ENCODE measurements at regions not wholly inside any gene's neighbourhood (a gene's known extent, or its start where the extent isn't known, plus 50 kb on each side); places are given as distances from the start of the nearest gene placed in this dataset.

GRCh38 chr2:51424418-51424817 is 392.5 kb upstream of the NRXN1 start:
- no peak overlapping the region for H3K4me3 ChIP-seq

More at GRCh38 chr2:51424418-51424817, 392.5 kb upstream of the NRXN1 start:
- SMC1A ChIA-PET (ENCODE audit: uncharacterized antibody, unreplicated experiment) = no interaction called here
- WGBS (ENCODE audit: insufficient coverage, insufficient replicate concordance, low lambda C conversion rate, missing lambda C conversion rate) = 4% methylated on average over 2 of the region's 2 CpGs
- Histone ChIP-seq H3K79me2 (ENCODE audit: control insufficient read depth, insufficient read depth, low read length) (no peaks in the 10 kb centered on the region), H3K4me2 (ENCODE audit: control insufficient read depth, insufficient read depth) (no peak overlapping the region), H3K9ac (ENCODE audit: control insufficient read depth, insufficient read depth, low read length) (no peak overlapping the region), H3K27me3 (replicated peaks in 1 of 2; ENCODE audit: control insufficient read depth in 2 of 2, insufficient read depth in 2 of 2, low read length in 1 of 2) (no peaks in the 10 kb centered on the region), H3K36me3 (ENCODE audit: control insufficient read depth in 2 of 2, insufficient read depth in 2 of 2, low read length in 1 of 2) (no peaks in the 10 kb centered on the region), H4K20me1 (ENCODE audit: control insufficient read depth, insufficient read depth) (no peaks in the 10 kb centered on the region), H3K9me3 (replicated peaks; ENCODE audit: control insufficient read depth, insufficient read depth, low read length) (no peaks in the 10 kb centered on the region), H3K27ac (ENCODE audit: control insufficient read depth, insufficient read depth) (no peak overlapping the region), H2AFZ (ENCODE audit: control insufficient read depth, low read depth, low read length) (no peak overlapping the region), H3K4me1 (ENCODE audit: control insufficient read depth, insufficient read depth, low read length) (no peaks in the 10 kb centered on the region)
- BruUV-seq (replicated peaks) = no TSS peak
- CTCF ChIA-PET = no interaction called here
- intact Hi-C loops (cut with micrococcal nuclease; ENCODE audit: unreplicated experiment) (no loop called here), in situ Hi-C loops (cut with MboI) (no loop called here)
- POLR2A ChIA-PET = no interaction called here
- no peak for DNase-seq (ENCODE audit: low read depth, low spot score)
- no peak for FAIRE-seq
- RAD21 ChIA-PET (ENCODE audit: unreplicated experiment) = no interaction called here
- ATAC-seq = no peak
- no peak for TF ChIP-seq IRF5 (IDR thresholded peaks at IDR 0.05; ENCODE audit: borderline replicate concordance)
- no peak for TF ChIP-seq POLR2A (IDR thresholded peaks at IDR 0.05; ENCODE audit: low read depth, low read length)
- no peak for TF ChIP-seq EED (IDR thresholded peaks at IDR 0.05; ENCODE audit: low read depth)
- TF ChIP-seq KAT2A (conservative IDR thresholded peaks at IDR 0.05; ENCODE audit: control insufficient read depth, low read depth, low read length) = no peak
- no peak for TF ChIP-seq BCL3 (IDR thresholded peaks at IDR 0.05; ENCODE audit: borderline replicate concordance, insufficient read depth, low read depth, low read length, poor library complexity, severe bottlenecking)
- no peak for TF ChIP-seq FOXM1 (IDR thresholded peaks at IDR 0.05; ENCODE audit: low read depth, low read length)
- no peak for TF ChIP-seq SIX5 (IDR thresholded peaks at IDR 0.05; ENCODE audit: low read depth, low read length, severe bottlenecking)
